CD4-positive, alpha-beta T cell treated with Interleukin-15 for 1 hour (primary cell): ENCODE measurements at regions not wholly inside any gene's neighbourhood (a gene's known extent, or its start where the extent isn't known, plus 50 kb on each side); places are given as distances from the start of the nearest gene placed in this dataset.

Experiments used
- DNase-seq: peaks from one replicate; pipeline ENCODE4 v3.0.0-alpha.2; 2020

DNA sequence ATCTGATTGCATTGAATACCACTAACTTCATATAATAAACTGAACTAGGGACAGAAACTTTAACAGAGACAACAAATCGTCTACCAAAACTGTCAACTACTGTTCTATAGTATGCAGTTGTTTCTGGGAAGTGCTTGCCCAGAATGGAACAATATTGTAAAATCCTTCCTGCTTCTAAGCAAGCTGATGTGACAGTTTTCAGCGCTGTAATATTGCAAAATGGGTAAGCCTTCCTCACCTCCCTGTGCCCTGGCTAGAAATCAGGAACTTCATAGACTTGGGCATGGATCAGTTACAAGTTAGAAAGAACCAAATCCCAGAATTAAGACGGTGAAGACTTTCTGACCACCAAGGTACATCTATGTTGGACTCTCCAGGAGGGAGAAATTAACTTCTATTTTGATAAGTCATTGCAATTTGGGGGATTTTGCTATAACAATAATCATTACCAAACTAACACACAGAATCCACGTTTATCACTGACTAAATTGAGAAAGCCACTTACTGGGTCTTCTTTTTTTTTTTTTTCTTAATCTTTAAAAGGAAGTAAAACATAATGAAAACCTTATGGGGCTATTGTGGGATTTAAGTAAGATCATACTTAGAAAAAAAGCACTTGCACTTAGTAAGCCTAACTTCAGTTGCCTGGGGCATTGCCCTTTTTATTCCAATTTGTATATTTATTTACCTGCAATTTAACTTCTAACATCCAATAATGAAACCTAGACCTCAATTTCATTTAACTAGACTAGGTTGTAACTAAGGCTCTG lies 261.5 kb downstream of the TRIB2 start:
- DNase-seq: no peak

DNA sequence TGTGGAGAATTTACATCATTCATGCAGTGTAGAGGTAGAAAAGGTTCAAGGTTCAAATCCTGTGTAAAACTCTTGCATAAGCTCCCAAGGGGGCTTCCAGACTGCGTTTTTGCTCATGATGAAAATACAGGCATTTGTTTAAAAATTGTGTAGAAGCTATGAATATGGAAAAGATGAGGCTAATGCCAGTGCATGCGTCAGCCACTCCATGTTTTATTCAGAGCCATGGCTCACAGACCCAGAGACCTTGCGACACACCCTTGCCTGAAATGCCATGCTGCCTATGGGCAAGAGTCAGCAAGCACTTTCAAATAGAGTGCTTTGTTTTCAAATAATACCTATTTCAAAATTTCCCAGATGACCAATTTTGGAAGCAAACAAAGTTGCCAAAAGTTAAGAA lies 262.3 kb downstream of the TRIB2 start:
- no peak for DNase-seq

DNA sequence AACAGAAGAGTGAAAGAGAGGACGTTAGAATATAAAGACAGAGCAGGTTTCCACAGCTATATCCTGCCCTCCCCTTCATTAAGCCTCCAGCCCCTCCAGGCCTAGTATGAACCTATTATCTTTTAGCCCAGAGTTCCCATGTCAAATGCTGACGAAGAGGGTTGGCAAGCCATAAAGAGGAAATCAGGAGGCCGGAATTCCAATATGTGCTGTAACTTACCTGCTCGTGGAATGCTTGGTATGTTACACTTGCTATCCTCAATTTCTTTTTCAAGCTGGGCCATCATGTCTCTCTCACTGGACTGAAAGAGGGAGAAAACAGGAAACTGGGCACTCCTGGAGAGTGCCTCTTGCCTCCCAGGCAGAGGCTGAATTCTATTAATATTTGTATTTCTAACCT lies 264.1 kb downstream of the TRIB2 start:
- DNase-seq: no peak

DNA sequence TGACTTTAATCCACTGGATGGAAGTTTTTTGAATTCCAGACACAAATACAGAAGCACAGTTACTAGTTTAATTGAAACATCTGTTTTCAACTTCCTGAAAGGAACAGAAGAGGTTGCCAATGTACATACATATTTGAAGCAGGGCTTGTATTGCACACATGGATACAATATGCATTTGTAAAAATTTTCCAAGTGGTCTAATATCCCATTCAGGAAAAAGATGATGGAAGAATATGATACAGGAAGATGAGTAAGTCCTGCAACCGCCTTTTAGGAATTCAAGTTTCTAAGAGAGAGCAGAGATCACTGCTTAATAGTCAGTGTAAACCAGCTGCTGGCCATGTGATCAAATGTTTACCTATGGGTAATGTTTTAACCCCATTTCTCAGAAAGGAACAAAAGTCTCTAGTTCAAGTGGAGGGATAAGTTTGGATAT lies 265.4 kb downstream of the TRIB2 start:
- no peak for DNase-seq

DNA sequence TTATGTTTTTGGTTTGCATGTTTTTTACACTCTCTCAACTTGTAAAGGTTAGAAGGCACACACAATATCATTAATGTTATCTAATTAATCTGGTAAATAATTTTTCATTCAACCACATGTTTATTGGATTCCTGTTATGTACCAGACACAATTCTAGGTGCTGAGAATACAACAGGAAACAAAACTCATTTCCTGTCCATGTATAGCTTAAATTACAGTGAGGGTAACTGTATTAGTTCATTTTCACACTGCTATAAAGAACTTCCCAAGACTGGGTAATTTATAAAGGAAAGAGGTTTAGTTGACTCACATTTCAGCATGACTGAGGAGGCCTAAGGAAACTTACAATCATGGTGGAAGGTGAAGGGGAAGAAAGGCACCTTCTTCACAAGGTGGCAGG lies 270.5 kb downstream of the TRIB2 start:
- DNase-seq: no peak

DNA sequence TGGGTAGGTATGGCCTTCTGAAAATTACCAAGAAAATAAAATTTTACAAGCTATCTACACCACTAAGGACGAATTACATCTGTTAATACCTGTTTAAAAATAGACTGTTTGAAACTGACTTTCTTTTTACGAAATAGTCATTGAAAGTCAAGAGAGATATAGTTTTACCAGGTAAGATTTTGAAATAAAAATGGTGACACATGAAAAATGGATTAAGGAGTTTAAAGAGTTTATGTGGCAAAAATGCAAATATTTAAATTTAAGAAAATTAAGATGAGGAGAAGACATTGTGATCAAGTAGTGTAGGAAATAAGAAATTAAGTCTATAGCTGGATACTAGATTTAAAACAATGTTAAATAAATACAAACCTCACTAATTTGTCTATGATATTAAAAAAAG lies 271.5 kb downstream of the TRIB2 start:
- no peak for DNase-seq

DNA sequence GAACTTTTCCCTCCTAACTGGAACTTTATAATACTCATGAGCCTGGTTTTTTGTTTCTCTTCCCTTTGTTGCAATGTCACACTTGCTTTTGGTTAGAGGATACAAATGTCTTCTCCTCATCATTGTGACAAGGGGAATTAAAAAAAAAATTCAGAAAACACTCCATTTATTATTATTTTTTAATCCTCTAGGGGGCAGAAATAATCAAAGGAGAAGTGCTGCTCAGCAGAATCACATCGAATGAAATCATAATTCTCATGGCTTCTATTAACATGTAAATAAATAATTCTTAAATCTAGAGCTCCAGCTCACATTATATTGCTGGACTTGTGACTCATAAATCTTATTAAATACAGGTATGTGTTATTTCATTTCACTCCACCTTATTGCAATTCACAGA lies 273.8 kb downstream of the TRIB2 start:
- DNase-seq: no peak

DNA sequence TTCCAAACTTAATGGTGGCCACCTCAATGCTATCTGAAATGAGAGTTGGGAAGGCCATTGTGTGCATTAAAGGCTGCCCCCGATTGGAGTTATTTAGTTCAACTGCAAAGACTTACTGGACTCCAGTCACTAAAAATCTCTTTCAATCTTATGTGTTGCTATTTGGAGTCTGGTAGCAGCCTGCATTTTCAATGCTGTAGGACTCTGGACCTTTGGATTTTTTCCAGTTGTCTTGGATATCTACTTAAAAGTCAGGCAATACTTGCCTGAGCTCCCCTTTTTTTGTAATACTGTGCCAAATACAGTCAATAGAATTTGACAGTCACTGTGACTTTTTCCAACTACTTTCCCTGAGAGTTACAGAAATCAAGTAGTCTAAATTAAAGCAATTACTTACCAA lies 281.9 kb downstream of the TRIB2 start:
- no peak for DNase-seq

DNA sequence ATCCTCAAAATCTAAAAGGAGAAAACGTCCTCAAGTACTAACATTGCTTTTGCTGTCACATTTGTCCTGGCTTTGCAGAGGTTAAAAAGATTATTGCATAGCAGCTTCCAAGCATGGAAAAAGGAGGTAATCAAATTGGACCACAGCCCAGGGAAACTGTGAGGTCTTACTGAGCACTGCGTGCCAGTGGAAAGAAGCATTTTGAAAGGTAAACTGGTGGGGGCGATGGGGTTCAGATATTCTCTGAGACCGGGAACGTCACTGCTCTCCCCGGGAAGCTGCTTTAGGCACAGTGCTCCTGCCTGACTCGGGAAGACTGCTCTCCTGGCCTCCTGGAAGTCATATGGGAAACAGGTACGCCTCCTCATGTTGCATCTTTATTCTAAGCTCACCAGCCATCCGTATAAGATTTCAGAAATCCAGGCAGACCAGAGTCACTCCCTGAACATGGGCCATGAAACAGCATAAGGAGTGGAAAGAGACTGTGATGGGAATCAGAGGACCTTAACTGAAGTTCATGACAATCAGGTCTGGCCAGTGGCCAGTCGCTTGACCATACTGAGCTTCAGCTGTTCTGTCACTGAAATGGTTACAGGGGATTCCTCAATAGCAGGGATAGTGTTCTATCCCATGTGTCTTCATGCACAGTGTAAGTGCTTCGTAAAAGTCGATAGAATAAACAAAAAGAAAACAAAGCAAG lies 284.1 kb downstream of the TRIB2 start:
- DNase-seq: no peak

DNA sequence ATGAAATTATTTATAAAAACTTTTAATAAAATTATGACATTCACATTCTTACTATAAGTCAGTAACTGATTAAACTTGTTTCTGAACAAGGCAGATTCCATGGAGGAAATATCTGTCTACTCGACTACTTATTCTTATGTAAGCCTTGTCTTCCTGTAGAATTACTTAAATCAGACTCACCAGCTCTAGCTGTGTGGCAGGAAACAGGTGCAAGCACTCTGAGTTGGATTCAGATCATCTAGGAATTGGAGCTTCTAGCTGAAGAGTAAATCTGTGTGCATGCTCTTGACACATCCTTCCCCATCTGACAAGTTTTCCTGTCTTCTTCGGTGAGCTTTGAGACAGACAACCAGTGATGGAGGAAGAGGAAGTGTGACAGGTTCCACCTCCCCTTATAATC lies 284.7 kb downstream of the TRIB2 start:
- DNase-seq: no peak

DNA sequence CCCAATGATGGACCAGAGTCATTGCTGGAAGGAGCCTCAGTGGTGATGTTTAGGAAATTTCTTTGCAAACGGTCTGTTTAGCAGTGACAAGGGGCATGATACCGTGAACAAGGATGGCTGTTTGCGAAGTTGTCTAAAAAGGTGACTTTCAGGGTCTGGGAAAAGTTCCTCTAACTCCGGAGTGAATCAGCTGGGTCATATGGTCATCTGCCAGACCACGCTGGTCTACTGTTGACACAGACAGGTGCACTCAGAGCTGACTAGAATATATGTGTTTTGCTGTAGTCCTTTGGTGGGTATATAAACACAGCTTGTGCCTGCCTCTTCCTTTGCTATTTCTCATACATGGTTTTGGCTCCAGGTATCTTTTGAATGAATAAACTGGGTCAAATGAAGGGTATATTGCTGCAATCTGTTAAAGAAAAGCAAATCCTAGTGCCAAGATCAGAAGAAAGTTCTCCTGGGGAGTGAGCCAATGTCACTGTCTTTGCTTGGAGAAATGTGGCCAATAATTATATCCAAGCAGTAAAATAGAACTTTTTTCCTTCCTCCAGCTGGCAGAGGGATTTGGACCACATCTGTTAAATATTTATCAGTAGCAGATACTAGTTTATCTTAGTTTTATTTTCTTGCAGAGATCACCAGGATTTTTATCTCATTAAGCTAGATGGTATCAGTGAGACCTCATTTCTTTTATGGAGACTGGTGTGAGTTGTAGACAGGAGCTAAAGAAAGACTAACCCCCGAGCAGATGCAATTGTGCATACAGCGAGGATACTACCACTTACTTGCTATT lies 286.0 kb downstream of the TRIB2 start:
- DNase-seq: no peak

DNA sequence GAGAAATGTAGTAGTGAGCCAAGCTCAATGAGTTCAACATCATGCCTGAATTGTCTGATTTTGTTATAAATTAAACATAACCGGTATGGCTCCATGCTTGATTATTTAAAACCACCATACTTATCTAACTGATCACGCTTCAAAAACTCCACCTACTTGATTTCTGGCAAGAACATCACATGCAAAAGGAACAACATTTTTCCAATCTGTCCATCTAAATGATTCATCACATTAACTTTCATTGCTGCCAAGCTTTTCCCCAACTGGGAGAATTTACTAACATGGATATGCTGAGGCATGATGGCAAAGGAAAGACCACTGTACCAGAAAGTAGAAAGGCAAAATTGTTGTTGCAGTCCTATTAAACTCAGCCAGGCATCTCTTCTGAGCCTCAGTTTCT lies 286.8 kb downstream of the TRIB2 start:
- DNase-seq: no peak

DNA sequence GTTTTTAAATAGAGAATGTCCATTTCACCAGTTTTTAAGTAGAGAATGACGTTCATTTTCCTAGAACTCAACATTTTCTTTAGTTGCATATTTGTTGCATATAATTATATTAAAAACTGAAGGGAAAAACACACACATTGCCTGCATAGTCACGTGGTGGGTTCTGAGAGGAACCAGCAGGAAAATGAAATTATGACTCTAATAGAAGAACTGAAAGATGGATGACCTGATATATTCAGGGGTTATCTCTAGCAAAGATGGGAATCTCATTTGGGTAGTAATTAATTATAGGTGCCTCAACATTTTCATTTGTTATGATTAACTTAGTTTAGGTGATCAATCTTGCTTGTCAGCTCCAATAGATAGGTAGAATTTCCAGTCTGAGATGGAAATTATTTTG lies 288.3 kb downstream of the TRIB2 start:
- no peak for DNase-seq

DNA sequence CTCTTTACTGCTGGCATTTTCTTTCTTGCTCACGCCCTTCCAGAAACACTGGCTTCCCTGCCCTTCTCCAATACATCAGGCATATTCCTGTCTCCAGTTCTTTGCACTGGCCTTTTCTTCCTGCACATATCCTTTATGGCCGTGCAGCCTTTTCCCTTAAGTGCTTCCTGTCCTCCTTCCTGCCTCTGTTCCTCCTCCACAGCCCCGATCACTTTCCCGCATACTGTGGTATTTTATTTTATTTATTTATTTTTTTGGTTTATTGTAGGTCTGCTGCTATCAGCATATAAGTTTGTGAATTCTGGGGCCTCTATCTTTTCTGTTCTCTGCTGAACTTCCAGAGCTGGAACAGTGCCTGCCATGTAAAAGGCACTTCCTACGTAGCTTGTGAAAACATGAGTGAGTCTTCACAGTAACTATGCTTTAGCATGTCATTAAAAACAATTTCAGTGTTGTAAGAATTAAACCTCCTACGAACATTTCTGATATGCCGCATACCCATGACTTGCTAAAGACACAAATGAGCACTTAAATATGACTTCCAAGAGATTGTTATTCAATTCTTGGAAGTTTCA lies 289.1 kb downstream of the TRIB2 start:
- no peak for DNase-seq

DNA sequence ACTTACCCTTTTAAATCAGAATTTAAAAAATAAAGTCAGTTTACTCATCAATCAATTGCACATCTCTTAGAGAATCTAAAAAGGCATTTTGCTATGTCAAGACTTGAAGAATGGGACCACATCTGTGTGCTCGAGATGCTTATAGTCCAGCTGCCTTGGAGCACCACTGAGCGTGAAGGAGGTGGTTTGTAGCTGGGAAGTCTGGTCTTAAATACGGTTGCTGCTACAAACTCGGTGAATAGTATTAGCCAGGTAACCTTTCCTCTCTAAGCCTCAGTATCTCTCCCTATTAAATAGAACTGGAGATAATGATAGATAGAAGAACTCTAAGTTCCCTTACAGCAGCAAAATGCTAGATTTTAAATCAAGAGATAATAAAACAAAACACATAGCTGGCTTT lies 289.7 kb downstream of the TRIB2 start:
- no peak for DNase-seq

DNA sequence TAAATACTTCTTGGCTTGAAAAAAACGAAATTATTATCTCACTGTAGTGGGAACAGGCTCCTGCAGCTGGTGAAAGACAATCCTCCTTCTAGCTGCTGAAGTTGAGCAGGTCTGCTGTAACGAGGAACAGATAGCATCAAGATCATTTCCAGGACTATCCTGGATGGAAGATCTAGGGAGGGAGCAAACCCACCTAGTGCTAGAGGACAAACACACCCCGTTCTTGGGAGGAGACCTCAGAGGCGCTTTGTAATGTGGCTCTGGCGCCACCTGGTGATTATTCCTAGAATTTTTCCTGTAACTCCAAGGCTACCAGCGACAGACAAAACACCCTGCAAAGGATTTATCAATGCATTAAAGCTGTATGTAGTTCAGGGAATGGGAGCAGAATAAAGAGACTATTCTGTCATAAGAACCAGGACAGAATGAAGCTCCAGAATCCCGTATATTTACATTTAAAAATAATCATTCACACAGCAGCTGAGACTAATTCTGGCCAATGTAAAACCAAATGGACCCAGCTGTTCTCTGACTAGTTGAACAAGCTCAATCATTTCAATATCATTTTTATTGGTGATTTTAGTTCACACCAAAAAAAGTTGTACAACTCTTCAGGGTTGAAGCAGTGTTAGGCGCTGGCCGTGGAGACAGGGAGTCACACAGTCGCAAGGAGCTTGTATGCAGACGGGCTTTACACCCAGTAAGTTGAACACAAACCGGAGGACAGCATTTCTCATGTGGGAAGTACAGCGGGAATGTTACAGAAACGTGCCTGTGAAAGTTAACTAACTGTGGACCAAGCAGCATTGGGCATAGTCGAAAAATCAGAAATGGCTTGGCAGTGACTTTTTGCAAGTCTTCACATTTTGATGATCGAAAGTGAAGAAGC lies 290.3 kb downstream of the TRIB2 start:
- DNase-seq: peak; percentile 55

DNA sequence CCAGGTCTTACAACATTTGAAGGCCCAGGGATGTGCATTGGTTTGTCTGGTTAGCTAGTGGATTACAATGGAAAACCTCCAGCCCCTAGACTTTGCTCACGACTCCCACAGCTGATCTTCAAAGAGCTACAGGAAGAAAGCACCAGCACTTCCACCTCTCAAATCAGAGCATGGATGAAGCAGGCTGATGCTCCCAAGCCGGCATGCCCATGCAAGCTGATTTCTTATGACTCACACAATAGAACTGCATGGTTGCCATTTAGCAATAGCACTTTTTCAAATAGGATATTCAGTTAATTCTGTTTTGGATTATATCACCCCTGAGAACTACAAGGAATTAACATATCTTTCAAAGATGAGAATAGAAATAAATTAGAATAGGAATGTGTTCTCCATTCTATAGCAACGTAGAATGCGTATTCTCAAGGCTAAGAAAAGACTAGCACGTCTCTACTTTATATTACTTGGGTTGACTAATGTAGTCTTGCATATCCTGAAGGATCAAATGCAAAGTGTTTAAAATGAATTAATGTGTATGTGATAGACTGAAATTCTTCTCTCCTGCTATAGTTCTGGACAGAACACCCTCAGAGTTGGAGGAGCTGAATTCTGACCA lies 292.4 kb downstream of the TRIB2 start:
- no peak for DNase-seq

DNA sequence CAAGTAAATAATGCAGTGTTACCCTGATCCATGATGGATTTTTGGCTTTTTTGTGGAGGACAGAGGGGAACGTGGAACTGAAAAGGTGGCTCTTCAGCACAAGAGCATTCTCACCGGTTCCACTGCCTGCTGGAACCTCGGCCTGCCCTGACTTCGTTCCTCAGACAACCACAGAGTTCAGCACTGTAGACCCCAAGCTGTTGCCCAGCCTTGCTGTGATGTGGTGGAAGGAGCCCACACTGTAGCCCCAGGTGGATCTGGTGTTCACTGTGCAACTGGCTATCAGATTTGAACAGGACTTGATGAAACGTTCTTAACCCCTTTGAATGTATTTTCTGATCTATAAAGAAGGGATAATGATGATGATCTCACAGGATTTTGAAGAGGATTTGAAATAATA lies 293.5 kb downstream of the TRIB2 start:
- no peak for DNase-seq

DNA sequence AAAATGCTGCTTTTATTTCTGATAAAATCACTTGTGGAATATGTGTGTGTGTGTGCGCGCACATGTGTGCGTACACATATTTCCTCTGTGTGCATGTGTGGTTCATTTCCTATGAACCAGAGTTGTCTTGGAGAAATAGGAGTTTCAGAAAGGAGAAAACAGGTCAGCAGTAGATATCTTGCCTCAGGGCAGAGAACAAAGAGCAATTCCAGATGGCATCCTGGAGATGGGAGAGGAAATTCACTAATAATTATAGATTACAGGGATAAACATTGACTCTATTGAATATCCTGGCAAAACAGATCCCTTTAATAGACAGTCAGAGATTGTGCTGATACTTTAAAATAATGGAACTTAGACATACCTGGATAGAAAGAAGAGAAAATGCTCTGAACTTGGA lies 298.0 kb downstream of the TRIB2 start:
- DNase-seq: no peak

DNA sequence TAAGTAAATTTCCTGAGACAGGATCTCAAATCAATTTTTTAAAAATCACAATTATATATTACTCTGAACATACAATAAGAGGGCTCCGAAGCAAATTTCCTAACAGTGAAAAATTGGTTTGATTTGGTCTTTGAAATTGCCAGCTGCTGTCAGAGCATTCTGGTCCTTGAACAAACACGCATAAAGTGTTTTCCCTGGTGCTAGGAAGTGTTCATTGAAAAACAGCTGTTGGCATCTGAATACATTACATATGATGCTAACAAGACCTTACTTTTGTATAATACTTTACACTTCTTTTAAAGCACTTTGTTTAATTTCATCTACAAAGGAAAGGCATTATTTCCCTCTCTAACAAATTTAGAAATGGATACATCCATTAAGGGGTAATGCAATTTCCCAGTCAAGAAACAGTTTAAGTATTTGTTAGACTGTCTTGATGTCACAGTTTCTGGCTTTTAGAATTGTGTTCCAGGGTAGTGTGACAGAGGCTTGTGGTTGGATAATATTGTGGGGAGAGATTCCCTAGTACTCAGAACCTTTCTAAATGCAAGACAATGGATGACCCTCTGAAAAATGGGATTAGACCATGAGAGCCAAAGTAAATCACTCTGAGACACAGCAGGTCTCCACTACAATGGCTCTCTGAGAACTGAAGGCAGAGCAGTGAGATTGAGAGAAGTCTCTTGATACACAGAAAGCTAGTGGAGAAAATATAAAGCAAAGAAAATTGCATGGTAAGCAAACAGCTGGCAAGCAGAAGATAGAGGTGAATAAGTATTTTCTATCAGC lies 299.0 kb downstream of the TRIB2 start:
- no peak for DNase-seq

DNA sequence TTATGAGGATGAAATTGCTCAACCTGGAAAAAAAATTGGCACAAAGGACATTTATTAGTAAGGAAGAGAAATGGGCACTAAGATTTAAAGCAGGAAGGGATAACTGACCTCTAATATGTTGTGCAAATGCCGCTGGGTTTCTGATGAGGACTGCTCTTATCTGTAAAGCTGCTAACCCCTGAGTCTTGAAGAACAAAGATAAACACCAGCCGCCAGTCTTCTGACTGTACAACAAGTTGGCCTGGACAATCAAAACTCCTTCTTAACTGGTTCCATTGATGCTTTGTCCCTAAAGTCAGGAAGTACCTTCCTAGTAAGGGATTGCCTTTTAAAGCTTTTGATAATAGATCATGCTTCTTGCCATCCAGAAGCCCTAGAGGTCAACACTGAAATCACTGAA lies 301.8 kb downstream of the TRIB2 start:
- no peak for DNase-seq
